ENCODE measurements at regions not wholly inside any gene's neighbourhood (a gene's known extent, or its start where the extent isn't known, plus 50 kb on each side); places are given as distances from the start of the nearest gene placed in this dataset.

- no peaks in the 10 kb centered on the region for H3K36me3 ChIP-seq (ENCODE audit: insufficient read depth, low read length)
- H3K27me3 ChIP-seq (ENCODE audit: insufficient read depth, low read length), result peaks cover 2% of the 10 kb centered on the region
- no peak for TF ChIP-seq CTCF (IDR thresholded peaks at IDR 0.05; ENCODE audit: extremely low read depth, low read depth, low read length)
- H3K4me2 ChIP-seq (ENCODE audit: insufficient read depth, low read length), result no peak overlapping the region
- no peaks in the 10 kb centered on the region for H3K4me1 ChIP-seq (ENCODE audit: insufficient read depth, low read length)
- no peaks in the 10 kb centered on the region for H4K20me1 ChIP-seq (ENCODE audit: insufficient read depth, low read length)
- no peak overlapping the region for H2AFZ ChIP-seq (ENCODE audit: low read length)
- no peaks in the 10 kb centered on the region for H3K79me2 ChIP-seq (ENCODE audit: insufficient read depth, low read length)
- no peaks in the 10 kb centered on the region for H3K9me3 ChIP-seq (ENCODE audit: low read depth, low read length)
- no peak overlapping the region for H3K27ac ChIP-seq (ENCODE audit: low read depth, low read length)
- no peak overlapping the region for H3K4me3 ChIP-seq (ENCODE audit: insufficient read depth, low read length)
- no peak for DNase-seq (ENCODE audit: insufficient read length, low spot score, missing footprints)
These were observed 65.2 kb upstream of the IFNLR1 start for GRCh38 chr1:24252185-24252780.

GRCh38 chr1:24251501-24251900 lies 64.4 kb upstream of the IFNLR1 start:
- Histone ChIP-seq H3K4me3 (ENCODE audit: insufficient read depth, low read length) (no peak overlapping the region), H3K27ac (ENCODE audit: low read depth, low read length) (no peak overlapping the region), H3K79me2 (ENCODE audit: insufficient read depth, low read length) (no peaks in the 10 kb centered on the region), H3K4me2 (ENCODE audit: insufficient read depth, low read length) (no peak overlapping the region), H2AFZ (ENCODE audit: low read length) (no peak overlapping the region), H3K4me1 (ENCODE audit: insufficient read depth, low read length) (no peaks in the 10 kb centered on the region), H3K36me3 (ENCODE audit: insufficient read depth, low read length) (no peaks in the 10 kb centered on the region), H3K27me3 (ENCODE audit: insufficient read depth, low read length) (no peaks in the 10 kb centered on the region), H3K9me3 (ENCODE audit: low read depth, low read length) (no peaks in the 10 kb centered on the region), H4K20me1 (ENCODE audit: insufficient read depth, low read length) (no peaks in the 10 kb centered on the region)
- DNase-seq (ENCODE audit: insufficient read length, low spot score, missing footprints), result no peak
- TF ChIP-seq CTCF (IDR thresholded peaks at IDR 0.05; ENCODE audit: extremely low read depth, low read depth, low read length), result no peak

- no peak overlapping the region for H2AFZ ChIP-seq (ENCODE audit: low read length)
- no peak for DNase-seq (ENCODE audit: insufficient read length, low spot score, missing footprints)
- H3K4me3 ChIP-seq (ENCODE audit: insufficient read depth, low read length), result no peak overlapping the region
- no peaks in the 10 kb centered on the region for H4K20me1 ChIP-seq (ENCODE audit: insufficient read depth, low read length)
- H3K9me3 ChIP-seq (ENCODE audit: low read depth, low read length), result no peaks in the 10 kb centered on the region
- no peaks in the 10 kb centered on the region for H3K79me2 ChIP-seq (ENCODE audit: insufficient read depth, low read length)
- no peak overlapping the region for H3K27ac ChIP-seq (ENCODE audit: low read depth, low read length)
- H3K4me1 ChIP-seq (ENCODE audit: insufficient read depth, low read length), result no peaks in the 10 kb centered on the region
- no peaks in the 10 kb centered on the region for H3K27me3 ChIP-seq (ENCODE audit: insufficient read depth, low read length)
- TF ChIP-seq CTCF (IDR thresholded peaks at IDR 0.05; ENCODE audit: extremely low read depth, low read depth, low read length), result no peak
- no peaks in the 10 kb centered on the region for H3K36me3 ChIP-seq (ENCODE audit: insufficient read depth, low read length)
- H3K4me2 ChIP-seq (ENCODE audit: insufficient read depth, low read length), result no peak overlapping the region
These were observed 63.7 kb upstream of the IFNLR1 start for GRCh38 chr1:24250791-24251190.

- H4K20me1 ChIP-seq (ENCODE audit: insufficient read depth, low read length), result no peaks in the 10 kb centered on the region
- no peaks in the 10 kb centered on the region for H3K27me3 ChIP-seq (ENCODE audit: insufficient read depth, low read length)
- no peak overlapping the region for H3K27ac ChIP-seq (ENCODE audit: low read depth, low read length)
- no peak overlapping the region for H2AFZ ChIP-seq (ENCODE audit: low read length)
- H3K4me3 ChIP-seq (ENCODE audit: insufficient read depth, low read length), result no peak overlapping the region
- H3K79me2 ChIP-seq (ENCODE audit: insufficient read depth, low read length), result no peaks in the 10 kb centered on the region
- no peaks in the 10 kb centered on the region for H3K4me1 ChIP-seq (ENCODE audit: insufficient read depth, low read length)
- no peak for DNase-seq (ENCODE audit: insufficient read length, low spot score, missing footprints)
- H3K36me3 ChIP-seq (ENCODE audit: insufficient read depth, low read length), result no peaks in the 10 kb centered on the region
- no peak overlapping the region for H3K4me2 ChIP-seq (ENCODE audit: insufficient read depth, low read length)
- no peak for TF ChIP-seq CTCF (IDR thresholded peaks at IDR 0.05; ENCODE audit: extremely low read depth, low read depth, low read length)
- no peaks in the 10 kb centered on the region for H3K9me3 ChIP-seq (ENCODE audit: low read depth, low read length)
These were observed 63.1 kb upstream of the IFNLR1 start for GRCh38 chr1:24250224-24250623.

Measured in osteoblast (primary cell).